Activated T-cell treated with anti-CD3 and anti-CD28 coated beads for 1 hour (primary cell): ENCODE measurements at regions not wholly inside any gene's neighbourhood (a gene's known extent, or its start where the extent isn't known, plus 50 kb on each side); places are given as distances from the start of the nearest gene placed in this dataset.

Source experiments
- DNase-seq: peaks from one replicate; pipeline ENCODE4 v3.0.0-alpha.2; 2020; ENCODE audit warnings: low read depth

DNA sequence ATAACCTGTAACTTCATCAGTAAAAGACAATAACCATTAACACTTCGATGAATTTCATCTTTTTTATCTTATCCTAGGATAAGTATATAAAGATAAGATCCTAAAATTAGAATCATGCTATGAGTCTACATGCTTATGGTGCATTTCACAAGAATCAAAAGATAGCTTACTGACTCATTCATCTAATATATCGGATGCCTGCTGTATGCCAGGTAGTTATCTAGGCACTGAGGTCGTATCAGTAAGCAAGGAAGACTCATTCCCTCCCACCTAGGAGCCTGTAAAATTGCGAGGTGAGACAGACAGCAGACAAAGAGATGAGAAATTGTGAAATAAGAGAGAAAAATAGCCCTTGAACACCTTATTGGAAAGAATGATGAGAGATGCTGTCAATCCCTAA, 240.6 kb upstream of the ADAMTSL1 start:
- DNase-seq = no peak

DNA sequence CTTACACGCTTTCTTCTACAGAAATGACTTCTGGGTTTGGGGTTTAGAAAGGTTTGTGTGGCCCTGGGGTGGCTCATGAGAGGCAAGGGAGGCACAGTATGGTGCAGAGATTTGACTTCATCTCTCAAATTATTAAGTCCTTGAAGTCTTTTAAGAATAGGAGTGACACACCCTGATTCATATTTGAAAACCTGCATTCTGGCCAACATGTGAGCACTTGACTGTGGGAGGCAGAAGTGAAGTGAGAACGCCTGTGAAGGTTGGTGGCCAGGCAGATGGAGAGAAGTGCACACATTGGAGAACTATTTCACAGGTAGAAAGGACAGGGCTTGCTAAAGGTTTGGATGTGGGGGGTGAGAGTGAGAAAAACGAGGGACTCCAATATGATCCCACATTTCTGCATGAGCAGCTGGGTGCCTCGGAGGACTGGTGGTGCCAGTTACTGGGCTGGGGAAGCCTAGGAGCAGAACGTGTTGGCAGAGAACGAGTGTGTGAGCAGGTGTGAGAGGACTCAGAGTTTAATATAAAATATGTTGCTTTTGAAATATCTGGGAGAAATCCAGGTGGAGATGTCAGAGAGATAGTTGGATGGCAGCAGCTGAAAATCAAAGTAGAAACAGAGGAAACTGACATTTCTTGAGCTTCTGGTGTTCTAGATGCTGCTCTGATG, 240.0 kb upstream of the ADAMTSL1 start:
- no peak for DNase-seq

DNA sequence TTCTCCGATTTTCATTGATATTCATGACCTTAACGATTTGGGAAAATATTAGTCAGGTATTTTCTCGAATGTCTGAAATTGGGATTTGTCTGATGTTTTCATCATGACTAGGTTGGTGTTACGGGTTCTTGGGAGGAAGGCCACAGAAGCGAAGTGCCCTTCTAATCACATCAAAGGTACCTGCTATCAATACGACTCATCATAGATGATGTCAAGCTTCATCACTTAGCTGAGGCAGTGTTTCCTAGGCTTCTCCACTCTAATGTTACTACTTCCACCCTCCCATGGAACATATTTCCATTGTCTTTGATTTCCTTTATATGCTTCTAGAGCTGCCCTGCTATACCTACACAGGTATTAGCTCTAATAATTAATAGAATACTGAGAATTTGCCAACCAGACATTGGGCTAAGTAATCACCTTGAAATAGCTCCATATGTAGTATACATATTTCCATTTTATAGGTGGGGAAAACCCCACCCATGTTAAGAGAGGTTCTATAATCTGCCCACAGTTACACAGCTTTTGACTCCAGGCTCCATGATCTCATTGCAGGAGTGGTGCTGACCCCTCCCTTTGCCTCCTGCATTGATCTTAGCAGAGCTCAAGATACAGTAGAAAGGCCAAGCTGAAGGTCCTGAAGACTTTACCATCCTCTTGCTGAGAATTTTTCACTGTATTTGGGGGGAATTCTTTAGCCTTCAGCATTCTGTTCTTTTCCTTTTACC, 238.6 kb upstream of the ADAMTSL1 start:
- DNase-seq = no peak

DNA sequence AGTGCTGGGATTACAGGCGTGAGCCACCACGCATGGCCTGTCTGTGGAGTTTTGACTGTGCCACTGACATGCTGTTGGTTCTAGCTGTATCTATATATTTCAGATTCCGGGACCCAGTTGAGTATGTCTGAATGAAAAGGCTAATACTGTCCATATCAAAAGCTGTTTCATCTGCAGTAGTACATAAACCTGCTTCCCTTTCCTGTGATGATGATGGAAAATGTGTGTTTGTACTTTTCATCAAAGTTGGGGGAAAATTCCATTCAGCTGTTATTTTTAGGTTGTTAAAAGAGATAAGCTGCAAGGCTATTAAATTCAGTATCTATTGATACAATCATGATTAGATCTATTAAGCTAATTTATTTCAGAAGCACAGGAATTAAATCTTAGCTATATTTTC, 237.6 kb upstream of the ADAMTSL1 start:
- no peak for DNase-seq

DNA sequence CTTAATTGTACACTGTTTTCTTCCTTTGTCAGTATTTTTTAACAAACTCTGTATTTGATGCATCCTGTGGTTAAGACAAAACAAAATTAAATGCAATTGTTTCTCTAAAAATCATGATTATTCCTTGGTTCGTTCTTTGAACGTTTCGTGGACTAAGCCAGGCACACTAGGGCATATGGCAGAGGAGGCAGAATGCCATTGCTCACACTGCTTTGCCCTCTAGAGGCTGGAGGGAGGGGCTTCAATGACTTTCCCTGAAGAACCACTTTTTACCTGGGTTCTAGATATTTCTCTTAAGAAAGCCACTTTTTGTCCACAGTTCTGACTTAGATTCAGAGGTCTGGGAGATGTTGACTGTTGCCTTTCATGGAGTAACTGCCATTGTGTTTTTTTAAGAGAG, 236.2 kb upstream of the ADAMTSL1 start:
- no peak for DNase-seq

DNA sequence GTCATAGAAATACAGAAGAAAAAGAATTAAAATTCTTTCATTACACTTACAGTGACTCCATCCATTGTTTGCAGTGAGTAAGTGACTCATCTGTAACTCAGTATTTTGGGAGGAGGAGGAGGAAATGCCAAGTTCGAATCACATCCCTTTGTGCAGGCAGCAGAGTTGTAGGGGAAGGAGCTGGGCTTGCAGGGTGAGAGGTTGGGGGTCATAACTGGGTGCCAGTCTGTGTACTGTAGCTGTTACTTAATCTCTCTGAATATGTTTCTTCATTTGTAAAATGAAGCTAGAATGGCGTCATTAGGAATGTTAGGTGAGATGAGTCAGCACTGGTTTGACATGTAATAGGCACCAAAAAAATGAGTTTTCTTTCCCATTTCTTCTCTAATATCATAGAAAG, 235.7 kb upstream of the ADAMTSL1 start:
- DNase-seq = no peak

DNA sequence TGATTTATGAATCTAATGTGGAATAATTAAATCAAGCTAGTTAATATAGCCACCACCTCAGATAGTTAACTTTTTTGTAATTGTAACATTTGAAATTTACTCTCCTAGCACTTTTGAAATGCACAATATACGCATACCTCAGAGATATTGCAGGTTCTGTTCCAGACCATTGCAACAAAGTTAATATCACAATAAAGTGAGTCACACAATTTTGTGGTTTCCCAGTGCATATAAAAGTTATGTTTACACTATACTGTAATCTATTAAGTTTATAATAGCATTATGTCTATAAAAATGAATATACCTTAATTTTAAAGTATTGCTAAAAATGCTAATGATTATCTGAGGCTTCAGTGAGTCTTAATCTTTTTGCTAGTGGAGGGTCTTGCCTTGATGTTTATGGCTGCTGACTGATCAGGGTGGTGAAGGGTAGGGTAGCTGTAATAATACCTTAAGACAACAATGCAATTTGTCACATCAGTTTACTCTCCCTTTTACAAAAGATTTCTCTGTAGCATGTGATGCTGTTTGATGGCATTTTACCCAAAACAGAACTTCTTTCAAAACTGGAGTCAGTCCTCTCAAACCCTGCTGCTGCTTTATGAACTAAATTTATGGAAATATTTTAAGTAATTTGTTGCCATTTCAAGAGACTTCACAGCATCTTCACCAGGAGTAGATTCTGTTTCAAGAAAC, 235.1 kb upstream of the ADAMTSL1 start:
- no peak for DNase-seq

DNA sequence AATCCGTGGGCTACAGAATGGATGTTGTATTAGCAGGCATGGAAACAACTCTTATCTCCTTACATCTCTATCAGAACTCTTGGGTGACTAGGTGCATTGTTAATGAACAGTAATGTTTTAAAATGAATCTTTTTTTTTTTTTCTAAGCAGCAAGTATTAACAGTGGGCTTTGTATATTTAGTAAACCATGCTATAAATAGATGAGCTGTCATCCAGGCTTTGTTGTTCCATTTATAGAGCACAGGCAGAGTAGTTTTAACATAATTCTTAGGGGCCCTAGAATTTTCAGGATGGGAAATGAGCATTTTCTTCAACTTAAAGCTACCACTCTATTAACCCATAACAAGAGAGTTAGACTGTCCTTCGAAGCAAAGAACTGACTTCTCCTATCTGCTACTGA, 233.7 kb upstream of the ADAMTSL1 start:
- DNase-seq = no peak

DNA sequence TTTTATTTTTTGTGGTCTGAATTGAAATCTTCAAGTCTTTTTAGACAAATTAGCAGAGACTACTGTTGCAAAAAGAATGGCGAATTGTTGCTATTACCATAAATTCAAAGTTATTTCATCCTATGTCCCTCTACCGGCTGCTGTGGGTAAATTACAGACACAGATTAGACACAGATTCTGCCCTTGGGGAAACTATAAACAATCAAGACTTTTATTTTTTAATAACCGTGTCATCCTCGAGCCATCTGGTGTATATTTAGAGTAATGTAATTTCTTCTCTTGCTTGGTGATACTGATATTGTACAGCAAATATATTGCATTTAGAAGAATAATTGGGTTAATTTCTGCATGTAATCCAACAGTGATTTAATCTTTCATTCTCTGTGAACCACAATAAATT, 228.0 kb upstream of the ADAMTSL1 start:
- DNase-seq = no peak

DNA sequence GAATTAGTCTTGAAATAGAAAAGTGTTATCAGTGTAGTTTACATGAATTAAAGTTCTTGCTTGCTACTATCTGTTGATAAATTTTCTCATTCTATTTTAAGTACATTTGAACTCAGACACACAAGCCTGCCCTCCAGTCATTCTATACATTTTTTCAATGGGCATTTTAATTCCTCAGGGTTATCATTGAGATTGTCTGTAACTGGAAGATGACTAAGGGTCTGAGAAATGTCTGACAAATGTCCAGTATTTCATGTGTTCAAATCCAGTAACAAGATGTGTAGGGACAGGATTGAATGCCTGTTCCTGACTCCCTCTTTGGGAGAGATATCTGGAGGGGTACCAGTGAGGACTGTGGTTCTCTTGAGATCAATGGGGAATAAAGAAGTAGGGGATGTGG, 223.9 kb upstream of the ADAMTSL1 start:
- DNase-seq = no peak

DNA sequence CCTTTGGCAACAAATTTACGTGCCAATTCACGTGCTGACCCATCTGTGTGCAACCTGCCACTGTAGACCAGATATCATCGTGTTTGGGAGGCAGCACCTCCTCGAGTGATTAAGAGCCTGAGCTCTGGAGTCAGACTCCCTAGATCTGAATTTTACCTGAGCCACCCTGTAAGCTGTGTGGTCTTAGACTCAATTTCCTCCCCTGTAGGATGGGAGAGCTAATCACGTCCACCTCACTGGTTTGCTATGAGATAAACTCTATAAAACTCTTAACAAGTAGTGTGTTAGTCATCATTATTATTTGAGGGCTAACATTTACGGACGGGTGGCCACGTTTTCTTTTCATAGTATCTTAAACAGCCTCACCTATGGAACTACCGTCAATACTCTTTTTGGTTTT, 220.0 kb upstream of the ADAMTSL1 start:
- no peak for DNase-seq

DNA sequence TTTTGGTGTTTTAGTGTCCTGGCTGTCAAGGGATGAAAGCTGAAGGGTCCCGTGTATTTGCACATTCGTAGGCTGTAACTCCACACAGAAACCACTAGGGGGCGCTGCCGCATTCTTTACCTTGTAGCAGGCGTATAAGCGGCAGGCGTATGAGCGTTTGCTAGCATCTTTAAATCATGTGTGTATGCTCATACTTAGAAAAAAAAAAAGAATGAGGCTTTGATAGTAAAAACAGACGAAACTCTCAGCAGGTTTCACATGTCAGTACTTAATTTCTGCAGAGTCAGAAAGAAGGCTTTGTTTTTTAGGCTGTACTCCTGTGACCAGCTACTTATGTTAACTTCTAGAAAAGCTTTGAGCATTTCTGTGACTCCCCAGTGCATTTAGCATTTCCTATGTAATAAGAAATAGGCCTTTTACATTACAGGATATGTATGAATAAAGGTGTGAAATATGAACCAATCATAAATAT, 218.8 kb upstream of the ADAMTSL1 start:
- DNase-seq = peak; percentile 81

DNA sequence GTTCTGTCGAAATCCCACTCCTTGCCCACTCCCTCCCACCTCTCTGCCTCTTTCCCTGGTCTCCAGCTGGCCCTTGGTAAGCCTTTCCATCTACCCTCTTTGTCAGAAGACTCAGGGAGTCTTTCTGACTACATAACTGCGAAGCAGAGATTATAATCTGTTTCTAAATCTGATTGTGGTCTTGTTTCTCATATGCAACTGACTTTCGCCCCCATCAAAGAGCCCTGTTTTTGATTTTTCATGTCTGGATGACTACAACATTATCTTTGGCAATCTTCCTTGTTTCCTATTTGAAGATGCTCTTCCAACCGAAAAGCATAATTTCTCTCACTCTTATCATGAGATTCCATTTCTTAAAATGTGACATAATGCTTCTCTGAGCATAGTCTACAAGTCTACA, 218.2 kb upstream of the ADAMTSL1 start:
- no peak for DNase-seq

DNA sequence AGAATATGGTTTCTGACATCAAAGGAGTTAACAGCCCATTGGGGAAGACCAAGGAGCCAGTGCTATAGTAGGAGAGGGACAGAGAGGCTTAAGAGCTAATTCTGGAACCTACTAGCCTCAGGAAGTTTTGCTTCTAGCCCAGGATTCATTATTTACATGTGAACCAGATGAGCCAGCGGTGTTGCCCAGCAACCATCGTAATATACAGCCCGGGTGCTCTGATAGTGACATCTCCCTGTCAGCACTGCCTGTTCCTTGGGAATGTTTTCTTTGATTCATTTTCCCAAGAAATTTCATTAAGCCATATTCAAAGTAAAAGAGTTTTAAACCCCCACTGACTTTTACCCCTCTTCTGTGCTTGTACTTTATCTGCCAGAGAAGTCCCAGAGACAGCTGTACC, 217.4 kb upstream of the ADAMTSL1 start:
- DNase-seq = no peak

DNA sequence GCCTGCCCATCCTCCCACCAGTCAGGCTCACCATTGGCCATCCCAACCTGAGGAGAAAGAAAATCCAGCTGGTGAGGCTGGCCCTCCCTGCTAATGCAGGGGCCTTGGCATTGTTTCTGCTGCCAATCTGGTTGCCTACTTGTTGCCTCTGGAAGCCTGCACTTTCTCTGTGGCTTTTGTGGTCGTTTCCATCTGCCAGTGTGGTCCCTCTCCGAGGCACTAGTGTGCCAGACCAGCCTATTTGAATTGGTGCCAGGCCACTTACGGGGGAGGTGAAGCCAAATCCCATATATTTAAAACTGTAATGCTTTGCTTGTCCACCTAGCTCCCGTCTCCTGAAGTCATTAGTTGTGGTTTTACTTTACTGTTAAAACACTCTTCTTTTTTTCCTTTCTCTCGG, 213.4 kb upstream of the ADAMTSL1 start:
- DNase-seq = no peak

DNA sequence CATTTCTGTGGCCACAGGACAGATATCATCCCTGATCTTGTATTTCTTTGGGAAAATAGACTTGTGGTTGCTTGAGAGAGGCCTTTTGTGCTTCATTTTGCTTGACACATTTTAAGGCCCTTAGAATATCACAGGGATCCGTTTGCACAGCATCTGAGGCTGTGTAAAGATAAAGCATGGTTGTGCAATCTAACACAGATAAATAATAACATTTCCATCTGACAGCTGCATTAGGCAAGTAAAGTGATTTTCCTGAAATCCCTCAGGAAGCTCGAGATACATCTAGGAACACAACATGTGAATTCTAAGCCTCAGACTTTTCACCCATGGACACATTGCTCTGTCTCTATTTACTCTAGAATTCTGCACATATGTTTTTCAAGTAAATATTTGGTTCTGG, 212.8 kb upstream of the ADAMTSL1 start:
- DNase-seq = no peak

DNA sequence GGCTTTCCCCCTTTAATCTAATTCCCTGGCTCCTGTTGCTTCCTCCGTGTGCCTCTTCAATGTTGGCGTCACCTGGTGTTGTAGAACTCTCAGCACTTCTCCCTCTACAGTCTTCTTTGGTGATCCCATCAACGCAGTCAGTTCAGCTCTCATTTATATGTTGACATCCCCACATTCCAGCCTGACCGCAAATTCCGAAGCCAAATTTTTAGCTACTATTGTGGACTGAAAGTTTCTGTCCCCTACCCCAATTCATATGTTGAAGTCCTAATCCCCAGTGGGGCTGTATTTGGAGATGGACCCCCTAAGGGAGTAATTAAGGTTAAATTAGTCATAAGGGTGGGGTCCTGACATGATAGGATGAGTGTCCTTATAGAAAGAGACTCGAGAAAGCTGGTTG, 210.6 kb upstream of the ADAMTSL1 start:
- DNase-seq = no peak

DNA sequence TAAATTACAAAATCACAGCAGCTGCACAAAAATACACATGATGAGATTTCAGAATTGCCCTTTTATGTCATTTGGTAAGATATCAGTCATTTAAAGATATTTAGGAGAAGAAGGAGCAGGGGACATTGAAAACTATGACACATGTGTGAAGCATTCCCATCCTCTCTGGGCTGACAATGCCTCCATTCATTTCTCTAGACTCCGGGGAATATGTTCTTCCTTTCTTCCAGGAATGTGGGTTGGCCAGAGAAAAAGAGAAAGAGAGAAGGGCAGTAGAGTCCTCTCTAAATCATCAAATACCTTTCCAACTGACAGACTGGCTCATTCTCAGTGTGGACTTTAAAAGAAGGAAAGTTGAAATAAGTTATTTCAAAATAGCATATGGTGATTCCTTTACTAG, 205.6 kb upstream of the ADAMTSL1 start:
- DNase-seq = no peak

DNA sequence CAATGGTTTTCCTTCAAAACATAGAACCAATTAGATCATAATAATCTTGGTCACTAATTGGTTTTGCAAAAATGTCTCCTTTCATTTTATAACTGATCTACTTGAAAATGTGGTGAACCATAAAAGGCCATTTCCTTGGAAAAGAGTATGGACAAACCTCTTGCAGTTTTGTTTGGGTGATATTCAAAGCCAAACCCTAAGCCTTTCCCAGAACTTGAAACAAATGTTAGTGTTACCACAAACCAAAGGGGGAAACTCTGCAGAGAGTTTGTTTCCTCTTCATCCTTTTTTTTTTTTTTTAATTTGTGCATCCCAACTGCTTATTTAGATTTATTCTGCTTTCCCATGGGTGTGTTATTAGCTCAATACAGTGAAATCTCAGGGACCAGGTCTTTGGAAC, 204.4 kb upstream of the ADAMTSL1 start:
- DNase-seq = no peak

DNA sequence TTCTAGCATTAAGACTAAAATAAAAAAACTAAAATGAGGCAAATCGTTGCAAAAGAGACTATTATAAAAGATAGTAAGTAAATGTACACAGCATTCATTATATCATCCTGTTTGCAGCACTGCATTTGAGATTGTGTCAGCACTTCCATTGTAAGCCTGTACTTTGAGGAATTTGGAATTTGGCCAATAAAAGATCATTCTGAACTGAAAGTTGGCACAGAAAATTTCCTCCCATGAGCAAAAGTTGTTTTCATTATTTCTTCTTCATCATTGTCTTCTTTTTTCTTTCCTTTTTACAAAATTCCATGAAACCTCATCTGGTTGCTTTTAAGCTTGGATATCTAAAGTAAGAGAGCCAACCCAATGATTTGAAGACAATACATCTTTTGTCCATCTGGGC, 199.3 kb upstream of the ADAMTSL1 start:
- no peak for DNase-seq

DNA sequence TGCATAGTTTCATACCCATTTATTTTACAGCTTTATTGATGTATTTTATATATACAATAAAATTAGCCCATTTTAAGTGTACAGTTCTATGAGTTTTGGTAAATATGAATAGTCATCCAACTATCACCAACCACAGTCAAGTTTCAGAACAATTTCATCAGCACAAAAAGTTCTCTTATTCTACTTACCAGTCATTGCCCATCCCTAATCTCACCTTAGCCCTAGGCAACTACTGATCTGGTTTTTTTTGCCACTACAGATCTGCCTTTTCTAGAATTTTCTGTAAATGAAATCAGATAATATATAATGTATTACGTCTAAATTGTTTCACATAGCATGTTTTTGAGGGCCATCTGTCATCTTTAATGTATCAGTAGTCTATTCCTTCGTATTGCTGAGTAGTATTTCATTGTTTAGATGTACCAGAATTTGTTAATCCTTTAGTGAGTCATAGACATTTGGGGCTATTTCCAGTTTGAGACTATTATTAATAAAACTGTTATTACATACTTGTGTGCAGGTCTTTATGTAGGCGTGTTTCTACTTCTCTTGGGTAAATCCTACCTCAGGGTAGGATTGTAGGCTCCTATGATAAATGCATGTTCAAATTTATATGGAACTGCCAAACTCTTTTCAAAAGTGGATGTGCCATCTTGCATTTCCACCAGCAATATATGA, 198.5 kb upstream of the ADAMTSL1 start:
- no peak for DNase-seq

DNA sequence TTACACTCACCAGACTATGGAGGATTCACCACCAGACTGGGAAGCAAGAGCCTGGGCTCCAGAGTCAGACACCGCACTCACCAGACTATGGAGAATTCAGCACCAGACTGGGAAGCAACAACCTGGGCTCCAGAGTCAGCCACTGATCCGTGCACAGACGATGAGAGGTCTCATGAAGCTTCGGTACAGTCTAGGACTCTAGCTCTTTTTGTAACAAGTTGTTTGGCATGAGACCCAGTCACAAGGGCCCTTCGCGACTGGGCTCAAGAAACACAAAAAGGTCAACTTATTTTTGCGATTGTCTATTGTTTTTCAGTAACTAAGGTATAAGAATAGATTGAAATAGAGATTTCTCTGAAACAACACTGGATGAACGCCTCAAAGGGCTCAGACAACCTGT, 192.7 kb upstream of the ADAMTSL1 start:
- DNase-seq = no peak

DNA sequence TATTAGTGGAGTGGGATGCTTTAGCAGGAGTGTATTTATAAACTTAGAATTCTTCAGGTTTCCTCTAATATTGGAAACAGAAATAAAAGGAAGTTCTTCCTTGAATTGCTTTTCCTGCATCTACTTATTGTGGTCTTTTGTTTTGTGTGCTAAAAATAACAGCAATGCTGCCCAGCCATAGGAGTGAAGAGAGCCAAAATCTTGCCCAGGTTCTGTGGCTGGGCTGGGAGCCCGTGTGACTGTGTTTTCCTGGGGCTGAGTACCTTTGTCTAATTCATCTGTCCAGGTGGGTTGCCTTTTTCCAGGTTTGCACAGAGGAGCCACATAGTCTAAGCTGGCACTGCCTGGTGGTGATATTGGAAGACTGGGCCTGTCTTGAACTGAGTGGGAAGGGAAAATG, 179.7 kb upstream of the ADAMTSL1 start:
- no peak for DNase-seq
